Activated CD8-positive, alpha-beta T cell treated with anti-CD3 and anti-CD28 coated beads for 36 hours (primary cell): ENCODE measurements at regions not wholly inside any gene's neighbourhood (a gene's known extent, or its start where the extent isn't known, plus 50 kb on each side); places are given as distances from the start of the nearest gene placed in this dataset.

Experiments used
- ATAC-seq: fragments of 200-7000 bp; cut with Tn5 transposase; one replicate; pipeline ENCODE4 v1.10.0; 2021; ENCODE audit warnings: mild to moderate bottlenecking, moderate library complexity
- CTCF ChIA-PET: fragments of 350-600 bp; sonication (Branson Sonifier 250); formaldehyde crosslinking; loops from one replicate; lab custom pipeline; 2021; ENCODE audit warnings: antibody characterized with exemption; lab: Charles Lee
- POLR2A ChIA-PET: fragments of 350-600 bp; sonication (Branson Sonifier 250); formaldehyde crosslinking; loops from one replicate; lab custom pipeline; 2021; ENCODE audit warnings: antibody characterized with exemption; lab: Charles Lee
- DNase-seq: peaks from one replicate; pipeline ENCODE4 v3.0.0-alpha.2; 2020
- H3K27ac Mint-ChIP-seq: one replicate; pipeline ENCODE4 v1.8.0; 2021; ENCODE audit warnings: mild to moderate bottlenecking, mixed read lengths
- H3K27me3 Mint-ChIP-seq: one replicate; pipeline ENCODE4 v1.8.0; 2021; ENCODE audit warnings: mixed read lengths
- H3K36me3 Mint-ChIP-seq: one replicate; pipeline ENCODE4 v1.8.0; 2021; ENCODE audit warnings: low read depth, mixed read lengths
- H3K4me1 Mint-ChIP-seq: one replicate; pipeline ENCODE4 v1.8.0; 2021; ENCODE audit warnings: low read depth, mixed read lengths
- H3K4me3 Mint-ChIP-seq: one replicate; pipeline ENCODE4 v1.8.0; 2021; ENCODE audit warnings: mild to moderate bottlenecking, moderate library complexity, mixed read lengths
- H3K9me3 Mint-ChIP-seq: one replicate; pipeline ENCODE4 v1.8.0; 2021; ENCODE audit warnings: mixed read lengths
- intact Hi-C: fragments of 100-400 bp; cut with micrococcal nuclease; formaldehyde crosslinking; loops from one replicate; pipeline ENCODE4 v1.10.0; 2022
- TF ChIP-seq, protein P1 (sequence below): fragments of 200-600 bp; IDR thresholded peaks from one replicate; pipeline ENCODE4 v1.8.0; 2022; ENCODE audit warnings: antibody characterized with exemption, mild to moderate bottlenecking

DNA sequence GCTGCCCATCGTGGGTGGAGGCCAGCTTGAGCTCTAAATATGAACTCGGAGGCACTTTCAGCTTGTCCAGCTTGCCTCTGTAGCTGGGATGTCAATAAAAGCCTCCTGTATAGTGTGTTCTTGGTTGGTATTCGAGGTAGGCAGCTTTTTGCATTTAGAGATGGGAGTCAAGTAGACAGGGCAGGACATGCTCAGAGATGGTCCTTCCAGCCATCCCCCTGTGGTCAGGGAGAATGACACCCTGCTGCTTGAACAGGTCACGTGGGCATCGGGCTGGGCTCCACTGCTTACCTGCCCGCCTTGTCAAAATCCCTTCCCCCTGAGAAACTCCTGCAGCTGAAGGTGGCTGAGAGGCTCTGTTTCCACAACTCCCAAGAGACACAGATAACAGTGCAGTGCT, 302.5 kb downstream of the ZNF536 start:
- H3K4me1 Mint-ChIP-seq = no peaks in the 10 kb centered on the region
- no peaks in the 10 kb centered on the region for H3K9me3 Mint-ChIP-seq
- DNase-seq (no peak), ATAC-seq (no peak)
- intact Hi-C loops = no loop called here
- ChIA-PET CTCF (interaction anchor here (1.1 to 2.5 kb wide), 4 partner anchors 8 to 24 kb away, joined by 3 to 17 read pairs (median 6); no protein-coding TSS in a partner anchor), POLR2A (interaction anchor here (0.8 kb wide), 1 partner anchor 14 kb away, joined by 3 read pairs; no protein-coding TSS in a partner anchor)
- H3K4me3 Mint-ChIP-seq = no peak overlapping the region
- no peaks in the 10 kb centered on the region for H3K36me3 Mint-ChIP-seq
- peaks cover 5% of the 10 kb centered on the region for H3K27me3 Mint-ChIP-seq
- H3K27ac Mint-ChIP-seq = no peak overlapping the region
- TF ChIP-seq, protein P1, sequence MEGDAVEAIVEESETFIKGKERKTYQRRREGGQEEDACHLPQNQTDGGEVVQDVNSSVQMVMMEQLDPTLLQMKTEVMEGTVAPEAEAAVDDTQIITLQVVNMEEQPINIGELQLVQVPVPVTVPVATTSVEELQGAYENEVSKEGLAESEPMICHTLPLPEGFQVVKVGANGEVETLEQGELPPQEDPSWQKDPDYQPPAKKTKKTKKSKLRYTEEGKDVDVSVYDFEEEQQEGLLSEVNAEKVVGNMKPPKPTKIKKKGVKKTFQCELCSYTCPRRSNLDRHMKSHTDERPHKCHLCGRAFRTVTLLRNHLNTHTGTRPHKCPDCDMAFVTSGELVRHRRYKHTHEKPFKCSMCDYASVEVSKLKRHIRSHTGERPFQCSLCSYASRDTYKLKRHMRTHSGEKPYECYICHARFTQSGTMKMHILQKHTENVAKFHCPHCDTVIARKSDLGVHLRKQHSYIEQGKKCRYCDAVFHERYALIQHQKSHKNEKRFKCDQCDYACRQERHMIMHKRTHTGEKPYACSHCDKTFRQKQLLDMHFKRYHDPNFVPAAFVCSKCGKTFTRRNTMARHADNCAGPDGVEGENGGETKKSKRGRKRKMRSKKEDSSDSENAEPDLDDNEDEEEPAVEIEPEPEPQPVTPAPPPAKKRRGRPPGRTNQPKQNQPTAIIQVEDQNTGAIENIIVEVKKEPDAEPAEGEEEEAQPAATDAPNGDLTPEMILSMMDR = no peak

DNA sequence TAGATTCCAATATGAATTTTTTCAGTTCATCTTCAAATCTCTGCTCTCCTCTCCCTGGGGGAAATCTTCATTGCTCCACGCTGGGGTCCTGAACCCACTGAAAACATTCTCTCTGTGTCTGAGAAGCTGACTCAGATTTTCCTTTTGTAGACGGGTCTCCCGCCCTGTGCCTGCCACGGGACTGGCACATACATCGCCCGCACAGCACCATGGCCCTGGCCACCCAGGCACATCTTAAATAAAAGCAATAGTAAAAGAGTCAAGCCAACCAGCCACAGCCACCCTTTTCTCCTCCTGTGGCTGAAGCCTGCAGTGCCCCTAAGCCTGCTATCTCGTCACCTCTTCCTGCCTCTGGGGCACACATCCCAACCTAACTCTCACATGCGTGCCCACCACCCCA, 301.2 kb downstream of the ZNF536 start:
- ChIA-PET CTCF (interaction anchor here (2.5 kb wide), 1 partner anchor 10 kb away, joined by 17 read pairs; no protein-coding TSS in a partner anchor), POLR2A (no interaction called here)
- Mint-ChIP-seq H3K9me3 (no peaks in the 10 kb centered on the region), H3K27ac (no peak overlapping the region), H3K27me3 (peaks cover 16% of the 10 kb centered on the region), H3K4me1 (no peaks in the 10 kb centered on the region), H3K36me3 (no peaks in the 10 kb centered on the region), H3K4me3 (no peak overlapping the region)
- intact Hi-C loops = no loop called here
- ATAC-seq (no peak), DNase-seq (no peak)
- TF ChIP-seq, protein P1 = no peak

DNA sequence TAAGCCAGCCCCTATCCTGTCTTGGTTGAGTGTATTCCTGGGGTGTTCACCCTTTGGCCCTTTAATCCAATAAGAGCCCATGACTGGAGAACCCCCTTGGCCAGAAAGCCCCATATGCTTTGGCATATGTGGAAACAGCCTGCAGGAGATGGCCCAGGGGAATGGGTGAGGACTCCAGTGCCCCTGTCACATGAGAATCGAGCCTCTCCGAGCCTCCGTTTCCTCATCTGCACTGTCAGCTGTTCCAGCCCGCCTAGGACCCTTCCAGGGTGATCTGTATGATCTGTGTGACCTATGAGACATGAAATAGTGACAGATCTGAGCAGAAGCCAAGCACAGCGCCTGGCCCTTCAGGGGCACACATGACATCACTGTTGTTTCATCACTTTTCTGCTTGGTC, 300.7 kb downstream of the ZNF536 start:
- H3K4me3 Mint-ChIP-seq = no peak overlapping the region
- ChIA-PET POLR2A (no interaction called here), CTCF (interaction anchor here (2.5 kb wide), 1 partner anchor 11 kb away, joined by 17 read pairs; no protein-coding TSS in a partner anchor)
- DNase-seq = no peak
- ATAC-seq = no peak
- TF ChIP-seq, protein P1 = no peak
- H3K4me1 Mint-ChIP-seq = no peaks in the 10 kb centered on the region
- intact Hi-C loops = no loop called here
- H3K27me3 Mint-ChIP-seq = peaks cover 17% of the 10 kb centered on the region
- H3K36me3 Mint-ChIP-seq = no peaks in the 10 kb centered on the region
- no peak overlapping the region for H3K27ac Mint-ChIP-seq
- H3K9me3 Mint-ChIP-seq = no peaks in the 10 kb centered on the region

DNA sequence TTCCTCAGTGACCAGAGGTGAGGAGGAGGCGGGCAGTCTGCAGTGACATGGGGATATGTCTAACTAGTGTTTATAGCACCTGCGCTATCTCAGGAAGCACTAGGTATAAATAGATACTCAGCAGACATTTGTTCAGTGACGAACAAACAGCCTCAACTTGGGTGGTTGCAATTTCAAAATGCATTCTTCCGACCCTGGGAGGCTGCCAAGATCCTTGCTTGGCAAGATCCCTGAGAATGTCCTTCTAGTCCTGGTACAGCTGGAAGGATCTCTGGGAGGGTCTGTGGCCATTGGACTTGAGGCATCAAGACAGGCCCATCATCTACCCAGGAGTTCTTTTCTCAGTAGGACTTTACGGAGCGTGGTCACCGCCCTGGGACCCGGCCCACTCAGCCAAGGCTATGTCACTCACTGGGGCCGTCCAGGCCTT, 299.5 kb downstream of the ZNF536 start:
- no peaks in the 10 kb centered on the region for H3K36me3 Mint-ChIP-seq
- no peak overlapping the region for H3K4me3 Mint-ChIP-seq
- CTCF ChIA-PET = interaction anchor here (1.0 kb wide), 1 partner anchor 11 kb away, joined by 6 read pairs; no protein-coding TSS in a partner anchor
- intact Hi-C loops = no loop called here
- no peaks in the 10 kb centered on the region for H3K9me3 Mint-ChIP-seq
- H3K27ac Mint-ChIP-seq = no peak overlapping the region
- POLR2A ChIA-PET = no interaction called here
- no peaks in the 10 kb centered on the region for H3K4me1 Mint-ChIP-seq
- TF ChIP-seq, protein P1 = no peak
- no peak for DNase-seq
- H3K27me3 Mint-ChIP-seq = peaks cover 20% of the 10 kb centered on the region
- ATAC-seq = no peak

DNA sequence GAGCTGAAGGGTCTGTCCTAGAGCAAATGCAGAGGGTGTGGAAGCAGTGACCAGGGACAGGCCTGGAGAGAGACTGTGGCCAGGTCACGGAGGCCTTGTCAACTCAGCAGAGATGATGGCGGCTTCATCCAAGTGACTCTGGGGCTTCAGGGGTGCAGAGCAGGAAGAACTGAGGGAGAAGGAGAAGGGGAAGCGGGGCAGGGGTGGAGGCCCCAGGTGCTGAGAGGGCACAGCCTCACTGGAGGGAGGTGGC, 299.1 kb downstream of the ZNF536 start:
- Mint-ChIP-seq H3K4me1 (no peaks in the 10 kb centered on the region), H3K27me3 (peaks cover 20% of the 10 kb centered on the region), H3K4me3 (no peak overlapping the region), H3K36me3 (no peaks in the 10 kb centered on the region), H3K27ac (no peak overlapping the region), H3K9me3 (no peaks in the 10 kb centered on the region)
- TF ChIP-seq, protein P1 = no peak
- ChIA-PET CTCF (no interaction called here), POLR2A (no interaction called here)
- intact Hi-C loops = no loop called here
- DNase-seq = no peak
- no peak for ATAC-seq
